Astrocyte (in vitro differentiated cells and primary cell): ENCODE measurements at regions not wholly inside any gene's neighbourhood (a gene's known extent, or its start where the extent isn't known, plus 50 kb on each side); places are given as distances from the start of the nearest gene placed in this dataset.
A peak's percentile ranks its signal among the peaks of the same experiment; 100 is the strongest.

Experiments used
- DNase-seq: peaks from one replicate; pipeline ENCODE4 v3.0.0-alpha.2; 2010; ENCODE audit warnings: low read depth
- FAIRE-seq: peaks from 2 replicates; lab custom pipeline; 2011; peaks lifted over from hg19 to GRCh38; lab: Jason Lieb, UNC
- H2AFZ ChIP-seq: 2 replicates; pipeline ENCODE4 v1.6.0; 2012; ENCODE audit warnings: low read depth, low read length, inconsistent platforms
- H3K27ac ChIP-seq: 2 replicates; pipeline ENCODE4 v1.5.1; 2011; ENCODE audit warnings: low read depth, low read length, inconsistent platforms
- H3K27me3 ChIP-seq: 2 replicates; pipeline ENCODE4 v1.6.0; 2011; ENCODE audit warnings: low read length, inconsistent platforms; ENCODE audit not compliant: insufficient read depth
- H3K36me3 ChIP-seq: 2 replicates; pipeline ENCODE4 v1.5.1; 2011; ENCODE audit warnings: low read length, inconsistent platforms; ENCODE audit not compliant: insufficient read depth
- H3K4me1 ChIP-seq: 2 replicates; pipeline ENCODE4 v1.5.1; 2011; ENCODE audit warnings: low read length, inconsistent platforms; ENCODE audit not compliant: insufficient read depth
- H3K4me2 ChIP-seq: 2 replicates; pipeline ENCODE4 v1.6.0; 2012; ENCODE audit warnings: low read length, inconsistent platforms
- H3K4me3 ChIP-seq: 2 replicates; pipeline ENCODE4 v1.5.1; 2011; ENCODE audit warnings: low read depth, mild to moderate bottlenecking, low read length, inconsistent platforms; ENCODE audit not compliant: insufficient read depth
- H3K79me2 ChIP-seq: 2 replicates; pipeline ENCODE4 v1.6.0; 2012; ENCODE audit warnings: mild to moderate bottlenecking, low read length, inconsistent platforms; ENCODE audit not compliant: insufficient read depth
- H3K9ac ChIP-seq: 2 replicates; pipeline ENCODE4 v1.6.0; 2012; ENCODE audit warnings: mild to moderate bottlenecking, low read length, inconsistent platforms
- H3K9me3 ChIP-seq: 2 replicates; pipeline ENCODE4 v1.5.1; 2012; ENCODE audit warnings: low read depth, mild to moderate bottlenecking, low read length, inconsistent platforms; ENCODE audit not compliant: insufficient read depth
- H4K20me1 ChIP-seq: 2 replicates; pipeline ENCODE4 v1.6.0; 2012; ENCODE audit warnings: low read length, inconsistent platforms; ENCODE audit not compliant: insufficient read depth
- H3K27ac Mint-ChIP-seq: one replicate; pipeline ENCODE4 v1.8.0; 2021; ENCODE audit warnings: mild to moderate bottlenecking, mixed read lengths; ENCODE audit not compliant: unreplicated experiment
- H3K27me3 Mint-ChIP-seq: one replicate; pipeline ENCODE4 v1.8.0; 2021; ENCODE audit warnings: low read depth, mixed read lengths; ENCODE audit not compliant: unreplicated experiment
- H3K36me3 Mint-ChIP-seq: one replicate; pipeline ENCODE4 v1.8.0; 2021; ENCODE audit warnings: low read depth, mixed read lengths; ENCODE audit not compliant: unreplicated experiment
- H3K4me1 Mint-ChIP-seq: one replicate; pipeline ENCODE4 v1.8.0; 2021; ENCODE audit warnings: low read depth, mixed read lengths; ENCODE audit not compliant: unreplicated experiment
- H3K4me3 Mint-ChIP-seq: one replicate; pipeline ENCODE4 v1.8.0; 2021; ENCODE audit warnings: mild to moderate bottlenecking, moderate library complexity, mixed read lengths; ENCODE audit not compliant: unreplicated experiment
- H3K9me3 Mint-ChIP-seq: one replicate; pipeline ENCODE4 v1.8.0; 2021; ENCODE audit warnings: mild to moderate bottlenecking, mixed read lengths; ENCODE audit not compliant: unreplicated experiment
- CTCF ChIP-seq: IDR thresholded peaks from 2 replicates; pipeline ENCODE4 v1.5.1; 2011; ENCODE audit warnings: low read depth, mild to moderate bottlenecking, inconsistent platforms, low read length, moderate library complexity; ENCODE audit not compliant: insufficient read depth
- EZH2 ChIP-seq: IDR thresholded peaks from 2 replicates; pipeline ENCODE4 v1.6.1; 2012; ENCODE audit warnings: mild to moderate bottlenecking, low read length, inconsistent platforms; ENCODE audit not compliant: insufficient read depth

- Histone ChIP-seq H3K79me2 (no peaks in the 10 kb centered on the region), H3K4me3 (no peak overlapping the region), H3K9me3 (no peaks in the 10 kb centered on the region), H3K27me3 (no peaks in the 10 kb centered on the region), H3K36me3 (no peaks in the 10 kb centered on the region), H3K4me1 (peaks cover 13% of the 10 kb centered on the region), H2AFZ (no peak overlapping the region), H3K27ac (no peak overlapping the region), H3K9ac (no peak overlapping the region), H4K20me1 (no peaks in the 10 kb centered on the region), H3K4me2 (peak overlapping the region; percentile 10)
- Mint-ChIP-seq H3K4me1 (peaks cover 4% of the 10 kb centered on the region), H3K4me3 (no peak overlapping the region), H3K36me3 (peaks cover 3% of the 10 kb centered on the region), H3K27ac (no peak overlapping the region), H3K27me3 (no peaks in the 10 kb centered on the region), H3K9me3 (peaks cover 11% of the 10 kb centered on the region)
- DNase-seq (peak; percentile 54), FAIRE-seq (peak; percentile 45)
- no peak for TF ChIP-seq EZH2
- TF ChIP-seq CTCF: no peak
Measured at GRCh38 chr15:87528873-87529272, 727.7 kb downstream of the NTRK3 start.

GRCh38 chr15:87527875-87528274 lies 728.7 kb downstream of the NTRK3 start:
- Mint-ChIP-seq H3K4me3 (no peak overlapping the region), H3K36me3 (no peaks in the 10 kb centered on the region), H3K27ac (no peak overlapping the region), H3K27me3 (no peaks in the 10 kb centered on the region), H3K9me3 (peaks cover 4% of the 10 kb centered on the region), H3K4me1 (peaks cover 4% of the 10 kb centered on the region)
- Histone ChIP-seq H3K27me3 (no peaks in the 10 kb centered on the region), H3K4me2 (peak overlapping the region; percentile 20), H3K9ac (no peak overlapping the region), H3K9me3 (no peaks in the 10 kb centered on the region), H4K20me1 (no peaks in the 10 kb centered on the region), H3K36me3 (no peaks in the 10 kb centered on the region), H3K27ac (no peak overlapping the region), H2AFZ (no peak overlapping the region), H3K79me2 (no peaks in the 10 kb centered on the region), H3K4me3 (no peak overlapping the region), H3K4me1 (peaks cover 13% of the 10 kb centered on the region)
- TF ChIP-seq CTCF: no peak
- no peak for TF ChIP-seq EZH2
- DNase-seq (no peak), FAIRE-seq (no peak)

- no peaks in the 10 kb centered on the region for H3K27me3 Mint-ChIP-seq
- Histone ChIP-seq H3K4me3 (no peak overlapping the region), H3K36me3 (no peaks in the 10 kb centered on the region), H2AFZ (no peak overlapping the region), H3K9ac (no peak overlapping the region), H3K79me2 (no peaks in the 10 kb centered on the region), H3K4me1 (peaks cover 13% of the 10 kb centered on the region), H3K27me3 (no peaks in the 10 kb centered on the region), H3K27ac (no peak overlapping the region), H4K20me1 (no peaks in the 10 kb centered on the region), H3K4me2 (peak overlapping the region; percentile 20), H3K9me3 (no peaks in the 10 kb centered on the region)
- FAIRE-seq: no peak
- H3K27ac Mint-ChIP-seq: no peak overlapping the region
- TF ChIP-seq CTCF (no peak), EZH2 (no peak)
- no peaks in the 10 kb centered on the region for H3K36me3 Mint-ChIP-seq
- peak; percentile 79 for DNase-seq
- H3K4me1 Mint-ChIP-seq: peaks cover 4% of the 10 kb centered on the region
- H3K9me3 Mint-ChIP-seq: peaks cover 4% of the 10 kb centered on the region
- H3K4me3 Mint-ChIP-seq: no peak overlapping the region
Measured at GRCh38 chr15:87527416-87527815, 729.1 kb downstream of the NTRK3 start.
